ENCODE measurements at regions not wholly inside any gene's neighbourhood (a gene's known extent, or its start where the extent isn't known, plus 50 kb on each side); places are given as distances from the start of the nearest gene placed in this dataset.

- no peak overlapping the region for H3K27ac ChIP-seq
- TF ChIP-seq CTCF (IDR thresholded peaks at IDR 0.05) = no peak
- no peak overlapping the region for H3K9ac ChIP-seq (ENCODE audit: low read depth in 2 of 2, low read length in 2 of 2)
- H3K4me3 ChIP-seq = no peak overlapping the region
- H3K4me1 ChIP-seq = no peaks in the 10 kb centered on the region
- intact Hi-C loops (cut with DNase I) = no loop called here
- no peaks in the 10 kb centered on the region for H3K27me3 ChIP-seq
- no peaks in the 10 kb centered on the region for H3K36me3 ChIP-seq
- DNase-seq = no peak
- H3K9me3 ChIP-seq = no peaks in the 10 kb centered on the region
These were observed 67.6 kb upstream of the PPARGC1A start for GRCh38 chr4:23957465-23957864.

GRCh38 chr4:23956601-23957364 lies 66.9 kb upstream of the PPARGC1A start:
- Histone ChIP-seq H3K9ac (ENCODE audit: low read depth in 2 of 2, low read length in 2 of 2) (no peak overlapping the region), H3K4me1 (no peaks in the 10 kb centered on the region), H3K9me3 (no peaks in the 10 kb centered on the region), H3K36me3 (no peaks in the 10 kb centered on the region), H3K27ac (no peak overlapping the region), H3K27me3 (no peaks in the 10 kb centered on the region), H3K4me3 (no peak overlapping the region)
- no peak for DNase-seq
- TF ChIP-seq CTCF (IDR thresholded peaks at IDR 0.05) = no peak
- intact Hi-C loops (cut with DNase I) = no loop called here

GRCh38 chr4:23952258-23952657 lies 62.4 kb upstream of the PPARGC1A start:
- H3K27me3 ChIP-seq = no peaks in the 10 kb centered on the region
- no peak for TF ChIP-seq CTCF (IDR thresholded peaks at IDR 0.05)
- H3K27ac ChIP-seq = no peak overlapping the region
- H3K9ac ChIP-seq (ENCODE audit: low read depth in 2 of 2, low read length in 2 of 2) = no peak overlapping the region
- no peaks in the 10 kb centered on the region for H3K9me3 ChIP-seq
- no peak for DNase-seq
- H3K4me1 ChIP-seq = no peaks in the 10 kb centered on the region
- H3K4me3 ChIP-seq = no peak overlapping the region
- intact Hi-C loops (cut with DNase I) = no loop called here
- H3K36me3 ChIP-seq = no peaks in the 10 kb centered on the region

GRCh38 chr4:23947826-23948225 lies 58.0 kb upstream of the PPARGC1A start:
- no peak for DNase-seq
- intact Hi-C loops (cut with DNase I) = no loop called here
- Histone ChIP-seq H3K9me3 (no peaks in the 10 kb centered on the region), H3K4me3 (no peak overlapping the region), H3K27me3 (no peaks in the 10 kb centered on the region), H3K9ac (ENCODE audit: low read depth in 2 of 2, low read length in 2 of 2) (no peak overlapping the region), H3K4me1 (no peaks in the 10 kb centered on the region), H3K27ac (no peak overlapping the region), H3K36me3 (no peaks in the 10 kb centered on the region)
- TF ChIP-seq CTCF (IDR thresholded peaks at IDR 0.05) = no peak

- no peak overlapping the region for H3K4me3 ChIP-seq
- no peak overlapping the region for H3K9ac ChIP-seq (ENCODE audit: low read depth in 2 of 2, low read length in 2 of 2)
- DNase-seq = no peak
- H3K4me1 ChIP-seq = no peaks in the 10 kb centered on the region
- H3K27ac ChIP-seq = no peak overlapping the region
- intact Hi-C loops (cut with DNase I) = no loop called here
- no peaks in the 10 kb centered on the region for H3K36me3 ChIP-seq
- H3K27me3 ChIP-seq = no peaks in the 10 kb centered on the region
- no peak for TF ChIP-seq CTCF (IDR thresholded peaks at IDR 0.05)
- H3K9me3 ChIP-seq = no peaks in the 10 kb centered on the region
These were observed 56.5 kb upstream of the PPARGC1A start for GRCh38 chr4:23946299-23946698.

All from colonic mucosa (tissue), 4 donors.